Hepatocyte (in vitro differentiated cells): ENCODE measurements at regions not wholly inside any gene's neighbourhood (a gene's known extent, or its start where the extent isn't known, plus 50 kb on each side); places are given as distances from the start of the nearest gene placed in this dataset.

Source experiments
- CTCF ChIP-seq: fragments of 200-600 bp; sonication (generic); IDR thresholded peaks from 2 replicates; pipeline ENCODE4 v1.5.1; 2016; ENCODE audit warnings: antibody characterized with exemption, mild to moderate bottlenecking; ENCODE audit not compliant: poor library complexity
- EZH2 ChIP-seq: fragments of 200-600 bp; sonication (generic); IDR thresholded peaks from 2 replicates; pipeline ENCODE4 v1.6.1; 2016; ENCODE audit warnings: antibody characterized with exemption, mild to moderate bottlenecking, borderline replicate concordance
- EZH2phosphoT487 ChIP-seq: fragments of 200-600 bp; sonication (generic); IDR thresholded peaks from one replicate; pipeline ENCODE4 v1.6.1; 2018; ENCODE audit warnings: antibody characterized with exemption, mild to moderate bottlenecking, low read depth, moderate library complexity; ENCODE audit not compliant: unreplicated experiment, severe bottlenecking

- TF ChIP-seq CTCF = no peak
- no peak for TF ChIP-seq EZH2
- TF ChIP-seq EZH2phosphoT487 = no peak
Observed at GRCh38 chr10:60485025-60485424, 95.3 kb upstream of the ANK3 start.
